RPMI7951 (cell line): ENCODE measurements at regions not wholly inside any gene's neighbourhood (a gene's known extent, or its start where the extent isn't known, plus 50 kb on each side); places are given as distances from the start of the nearest gene placed in this dataset.
"Not testable (repeated sequence)": the region's sequence is repeated elsewhere in the genome, so short reads cannot be mapped to it uniquely, and the experiment has no call there.

ENCODE experiments used
- DNase-seq: peaks from one replicate; pipeline ENCODE4 v3.0.0-alpha.2; 2012; ENCODE audit warnings: low read depth

DNA sequence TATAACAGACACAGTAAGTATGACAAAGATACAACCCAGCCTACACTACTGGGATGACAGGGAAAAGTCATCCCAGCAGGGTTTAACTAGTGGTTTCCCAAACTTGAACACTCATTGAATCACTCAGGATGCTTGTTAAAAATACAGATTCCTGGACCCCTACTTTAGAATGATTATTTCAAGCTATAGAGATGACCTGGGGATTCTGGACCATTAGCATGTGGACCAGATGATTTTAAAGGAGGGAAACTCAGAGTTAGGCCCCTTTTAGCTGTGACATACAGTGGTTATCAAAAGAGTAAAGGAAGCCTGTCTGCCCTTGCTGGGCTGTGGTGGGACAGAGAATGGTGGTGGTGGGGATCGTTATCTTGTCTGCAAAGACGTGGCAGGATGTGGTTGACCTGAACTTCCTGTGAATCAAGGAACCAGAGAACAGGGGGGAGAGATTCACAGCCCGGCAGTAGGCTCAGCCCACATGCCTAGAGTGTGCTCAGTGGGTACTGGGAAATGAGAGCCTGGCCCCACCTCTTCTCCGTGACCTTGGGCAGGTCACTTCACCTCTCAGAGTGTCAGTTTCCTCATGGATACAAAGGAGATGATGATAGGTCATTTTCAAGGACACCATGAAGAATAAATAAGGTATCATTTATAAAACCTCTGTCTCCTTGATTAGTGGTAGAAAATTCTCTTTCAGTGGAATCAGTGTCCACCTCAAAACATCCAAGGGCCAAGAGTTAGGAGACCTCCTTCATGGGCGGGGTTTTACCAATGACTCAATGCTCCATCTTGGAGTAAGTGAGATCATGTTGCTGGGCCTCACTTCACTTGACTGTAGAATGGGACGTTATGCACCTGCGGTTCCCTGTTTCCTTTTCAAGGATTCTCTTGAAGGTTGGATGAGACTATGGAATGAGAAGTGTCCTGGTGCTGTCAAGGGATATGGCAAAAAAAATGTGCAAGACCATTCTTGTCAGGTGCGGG, 306.5 kb downstream of the RPLP1 start:
- DNase-seq, result peak; percentile 94

DNA sequence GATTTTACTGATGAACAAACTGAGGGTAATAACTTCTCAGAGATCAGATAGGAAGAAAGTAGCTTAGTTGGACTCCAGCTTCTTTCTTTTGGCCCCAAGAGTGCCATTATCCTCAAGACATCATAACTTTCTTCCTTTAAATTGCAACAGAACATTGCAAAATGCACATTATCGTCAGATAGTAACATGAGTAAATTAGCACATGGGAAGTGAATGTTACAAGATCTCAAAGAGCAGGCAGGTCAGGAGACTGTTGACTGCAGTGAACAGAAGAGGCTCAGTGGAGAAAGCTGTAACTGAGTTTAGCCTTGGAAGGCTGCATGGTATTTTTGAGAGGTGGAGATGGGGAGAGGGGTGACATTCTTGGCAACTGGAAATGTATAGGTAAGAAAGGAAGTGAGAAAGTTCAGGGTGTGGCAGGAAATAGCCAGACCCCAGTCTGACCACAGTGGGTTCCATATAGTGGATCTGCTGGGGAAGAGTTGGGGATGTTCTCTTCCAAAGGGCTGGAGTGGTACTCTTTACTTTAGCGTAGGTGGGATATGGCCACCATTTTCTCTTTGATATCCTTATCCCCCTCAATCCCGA, 307.7 kb downstream of the RPLP1 start:
- DNase-seq, result peak; percentile 46

DNA sequence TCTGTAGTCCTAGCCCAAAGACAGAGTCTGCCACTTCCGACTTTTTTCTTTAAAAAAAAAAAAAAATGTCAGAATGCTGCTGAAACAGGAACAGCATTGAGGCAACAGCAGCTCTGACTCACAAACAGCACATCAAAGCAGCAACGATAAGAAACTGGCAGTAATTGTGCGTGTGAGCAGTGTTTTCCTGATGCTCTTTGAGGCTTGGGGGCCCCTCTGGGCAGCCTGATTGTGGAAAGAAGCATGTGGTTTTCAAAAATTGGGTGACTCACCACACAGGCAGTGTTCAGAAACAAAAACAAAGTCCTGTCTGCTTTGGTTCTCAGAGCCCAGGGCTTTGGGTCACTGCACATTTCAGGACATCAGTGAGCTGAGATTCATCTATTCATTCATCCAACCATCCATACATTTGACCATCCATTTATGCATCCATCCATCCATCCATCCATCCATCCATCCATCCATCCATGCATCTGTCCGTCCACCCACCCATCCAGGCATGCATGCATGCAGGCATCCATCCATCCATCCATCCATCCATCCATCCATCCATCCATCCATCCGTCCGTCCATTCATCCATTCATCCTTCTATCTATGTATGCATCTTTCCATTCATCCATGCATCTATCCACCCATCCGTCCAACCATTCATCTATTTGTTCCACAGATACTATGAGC, 308.4 kb downstream of the RPLP1 start:
- DNase-seq, result peak; percentile 100

GRCh38 chr15:69762373-69763148, 309.9 kb downstream of the RPLP1 start:
- no peak for DNase-seq

GRCh38 chr15:69763831-69764230, 311.2 kb downstream of the RPLP1 start:
- no peak for DNase-seq

- DNase-seq, result peak; percentile 64
Observed at GRCh38 chr15:69766156-69766555, 313.5 kb downstream of the RPLP1 start.

- DNase-seq, result no peak
Observed at GRCh38 chr15:69767191-69767590, 314.6 kb downstream of the RPLP1 start.

GRCh38 chr15:69769336-69769735, 316.7 kb downstream of the RPLP1 start:
- DNase-seq, result not testable (repeated sequence)

GRCh38 chr15:69774258-69774657, 321.6 kb downstream of the RPLP1 start:
- DNase-seq, result not testable (repeated sequence)

GRCh38 chr15:69774711-69775110, 322.1 kb downstream of the RPLP1 start:
- DNase-seq, result not testable (repeated sequence)

DNA sequence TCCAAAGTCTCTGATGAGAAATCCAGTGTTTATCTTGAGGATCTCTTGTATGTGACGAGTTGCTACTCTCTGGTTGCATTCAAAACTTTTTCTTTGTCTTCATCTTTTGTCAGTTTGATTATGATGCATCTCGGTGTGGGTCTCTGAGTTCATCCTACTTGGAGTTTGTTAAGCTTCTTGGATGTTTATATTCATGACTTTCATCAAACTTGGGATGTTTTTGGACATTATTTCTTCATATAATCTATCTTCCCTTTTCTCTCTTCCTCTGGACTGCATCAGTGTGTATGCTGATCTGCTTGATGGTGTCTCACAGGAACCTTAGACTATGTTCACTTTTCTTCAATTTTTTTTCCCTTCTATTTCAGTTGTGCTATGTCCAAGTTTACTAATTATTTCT, 320.4 kb downstream of the TLE3 start:
- DNase-seq, result no peak

GRCh38 chr15:69780374-69780773, 317.3 kb downstream of the TLE3 start:
- peak; percentile 71 for DNase-seq

DNA sequence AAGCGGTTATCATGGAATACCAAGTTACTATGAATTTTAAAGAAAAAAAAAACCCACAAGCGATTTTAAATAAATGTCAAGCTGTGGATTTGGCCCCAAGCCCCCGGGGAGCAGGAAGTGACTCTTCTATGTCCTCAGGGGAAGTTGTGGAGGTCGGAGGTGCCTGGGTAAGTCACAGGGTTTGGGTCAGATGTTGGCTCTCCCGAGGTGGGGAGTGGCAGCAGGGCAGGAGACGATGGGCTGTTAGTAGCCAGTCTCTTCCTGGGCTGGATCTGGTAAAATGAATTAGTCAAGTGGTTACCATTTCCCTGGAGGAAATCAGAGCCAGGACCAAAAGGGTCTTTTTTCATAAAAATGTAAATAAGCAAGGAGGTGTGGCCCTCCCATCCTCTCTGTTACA, 316.7 kb downstream of the TLE3 start:
- peak; percentile 71 for DNase-seq

- DNase-seq, result no peak
Observed at GRCh38 chr15:69781411-69782125, 316.1 kb downstream of the TLE3 start.

GRCh38 chr15:69782139-69782658, 315.5 kb downstream of the TLE3 start:
- no peak for DNase-seq

DNA sequence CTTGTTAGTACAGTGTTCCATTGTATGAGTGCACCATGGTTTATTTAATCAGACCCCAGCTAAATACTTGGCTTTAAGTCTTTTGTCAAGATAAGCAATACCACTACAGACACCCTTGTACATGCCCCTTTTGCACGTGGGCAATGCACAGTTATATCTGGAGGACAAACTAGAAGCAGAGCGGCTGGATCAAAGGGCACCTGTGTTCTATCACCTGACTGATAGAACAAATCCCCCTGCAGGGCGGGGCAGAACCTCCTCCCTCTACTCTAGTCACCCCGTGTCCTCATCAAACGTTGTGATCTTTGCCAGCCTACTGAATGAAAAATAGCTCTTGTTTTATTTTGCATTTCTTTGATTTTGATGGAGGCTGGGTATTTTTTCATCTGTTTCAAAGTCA, 314.9 kb downstream of the TLE3 start:
- no peak for DNase-seq

DNA sequence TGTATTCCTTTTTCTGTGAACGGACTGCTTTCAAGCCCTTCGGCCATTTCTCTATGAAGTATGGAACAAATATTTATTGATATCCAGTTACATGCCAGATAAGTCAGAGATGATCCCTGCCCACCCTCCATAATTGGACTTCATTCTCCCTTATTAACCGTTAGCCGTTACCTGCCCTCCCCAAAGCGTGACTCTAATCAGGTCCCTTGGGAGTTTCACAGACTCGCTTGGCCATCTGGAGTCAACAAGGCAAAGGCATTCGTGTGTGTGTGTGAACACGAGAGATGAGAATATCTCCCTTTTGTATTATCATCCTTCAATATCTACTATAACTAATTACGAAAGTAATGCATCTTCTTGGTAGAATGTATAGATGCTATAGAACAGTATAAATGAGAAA, 314.5 kb downstream of the TLE3 start:
- no peak for DNase-seq

GRCh38 chr15:69784798-69785566, 312.7 kb downstream of the TLE3 start:
- peak; percentile 58 for DNase-seq

DNA sequence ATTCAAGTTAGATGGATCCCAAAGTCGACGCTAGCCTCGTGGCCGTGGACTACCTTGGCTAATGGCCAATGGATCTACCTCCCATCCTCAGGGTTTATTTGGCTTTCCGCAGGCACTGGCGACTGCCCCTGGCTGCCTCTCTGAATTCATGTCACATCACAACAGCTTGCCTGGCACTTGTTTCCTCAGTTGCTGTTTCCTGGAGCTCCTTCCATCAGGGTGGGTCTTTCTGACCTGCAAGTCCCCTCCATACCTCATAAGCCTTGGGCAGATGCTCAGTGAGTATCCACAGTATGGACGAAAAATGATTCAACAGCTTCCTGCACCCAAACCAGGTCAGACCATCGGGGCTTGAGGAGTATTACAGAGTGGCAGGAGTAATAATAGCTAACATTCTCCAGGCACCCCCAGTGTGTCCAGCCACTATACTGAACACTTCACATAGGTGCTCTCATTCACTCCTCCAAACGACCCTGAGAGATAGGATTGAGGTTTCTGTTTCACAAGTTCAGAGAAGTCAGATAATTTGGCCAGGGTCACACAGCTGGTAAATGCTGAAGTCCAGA, 311.5 kb downstream of the TLE3 start:
- DNase-seq, result no peak

GRCh38 chr15:69787791-69788190, 309.9 kb downstream of the TLE3 start:
- DNase-seq, result no peak
